ENCODE measurements at regions not wholly inside any gene's neighbourhood (a gene's known extent, or its start where the extent isn't known, plus 50 kb on each side); places are given as distances from the start of the nearest gene placed in this dataset.

GRCh38 chr6:23983735-23984134 lies 142.3 kb upstream of the NRSN1 start:
- Histone ChIP-seq H3K18ac (ENCODE audit: low read depth in 1 of 2, low read length in 2 of 2) (no peak overlapping the region), H3K79me1 (replicated peaks; ENCODE audit: low read length, poor library complexity, severe bottlenecking) (no peaks in the 10 kb centered on the region), H3K9ac (ENCODE audit: low read length) (no peak overlapping the region), H2BK120ac (ENCODE audit: low read depth, low read length) (no peak overlapping the region), H3K27me3 (ENCODE audit: control insufficient read depth in 1 of 2, insufficient read depth in 1 of 2, low read length in 2 of 2) (no peaks in the 10 kb centered on the region), H2BK12ac (ENCODE audit: low read length in 2 of 2) (no peak overlapping the region), H4K91ac (ENCODE audit: low read length) (no peak overlapping the region), H3K4me2 (ENCODE audit: low read length, poor library complexity, severe bottlenecking) (no peak overlapping the region), H3K4me1 (ENCODE audit: control insufficient read depth, insufficient read depth, low read depth, low read length) (no peaks in the 10 kb centered on the region), H2BK5ac (ENCODE audit: low read depth, low read length, poor library complexity, severe bottlenecking) (no peak overlapping the region), H3K36me3 (ENCODE audit: control insufficient read depth in 1 of 2, insufficient read depth in 2 of 2, low read depth in 1 of 2, low read length in 2 of 2) (no peaks in the 10 kb centered on the region), H2AFZ (ENCODE audit: low read depth, low read length) (no peak overlapping the region), H2AK5ac (ENCODE audit: low read length, severe bottlenecking) (no peak overlapping the region), H3K14ac (ENCODE audit: low read length in 2 of 2) (no peak overlapping the region), H3K9me3 (ENCODE audit: control insufficient read depth, low read length) (no peaks in the 10 kb centered on the region), H3K4ac (ENCODE audit: low read depth in 1 of 2, low read length in 2 of 2) (no peak overlapping the region), H3K27ac (ENCODE audit: low read length, poor library complexity, severe bottlenecking) (no peak overlapping the region), H4K8ac (ENCODE audit: low read length) (no peak overlapping the region), H2BK15ac (ENCODE audit: low read depth, poor library complexity, severe bottlenecking) (no peak overlapping the region), H3K23ac (ENCODE audit: low read length in 2 of 2) (no peak overlapping the region), H3K4me3 (ENCODE audit: insufficient read depth in 1 of 2, low read depth in 1 of 2, low read length in 2 of 2) (no peak overlapping the region)
- WGBS, result 45% methylated on average over 2 of the region's 2 CpGs
- DNase-seq, result no peak

- H3K4me1 ChIP-seq (ENCODE audit: control insufficient read depth, insufficient read depth, low read depth, low read length), result no peaks in the 10 kb centered on the region
- DNase-seq, result no peak
- no peak overlapping the region for H3K14ac ChIP-seq (ENCODE audit: low read length in 2 of 2)
- H3K36me3 ChIP-seq (ENCODE audit: control insufficient read depth in 1 of 2, insufficient read depth in 2 of 2, low read depth in 1 of 2, low read length in 2 of 2), result no peaks in the 10 kb centered on the region
- no peak overlapping the region for H2BK12ac ChIP-seq (ENCODE audit: low read length in 2 of 2)
- H3K23ac ChIP-seq (ENCODE audit: low read length in 2 of 2), result no peak overlapping the region
- no peak overlapping the region for H3K18ac ChIP-seq (ENCODE audit: low read depth in 1 of 2, low read length in 2 of 2)
- no peak overlapping the region for H3K9ac ChIP-seq (ENCODE audit: low read length)
- no CpG with 5 or more reads among the region's 4 CpGs for WGBS
- no peak overlapping the region for H2BK5ac ChIP-seq (ENCODE audit: low read depth, low read length, poor library complexity, severe bottlenecking)
- H2AFZ ChIP-seq (ENCODE audit: low read depth, low read length), result no peak overlapping the region
- no peak overlapping the region for H2BK15ac ChIP-seq (ENCODE audit: low read depth, poor library complexity, severe bottlenecking)
- no peaks in the 10 kb centered on the region for H3K9me3 ChIP-seq (ENCODE audit: control insufficient read depth, low read length)
- H3K4ac ChIP-seq (ENCODE audit: low read depth in 1 of 2, low read length in 2 of 2), result no peak overlapping the region
- H3K27me3 ChIP-seq (ENCODE audit: control insufficient read depth in 1 of 2, insufficient read depth in 1 of 2, low read length in 2 of 2), result no peaks in the 10 kb centered on the region
- no peak overlapping the region for H2BK120ac ChIP-seq (ENCODE audit: low read depth, low read length)
- no peak overlapping the region for H4K91ac ChIP-seq (ENCODE audit: low read length)
- H3K4me2 ChIP-seq (ENCODE audit: low read length, poor library complexity, severe bottlenecking), result no peak overlapping the region
- H3K27ac ChIP-seq (ENCODE audit: low read length, poor library complexity, severe bottlenecking), result no peak overlapping the region
- H3K4me3 ChIP-seq (ENCODE audit: insufficient read depth in 1 of 2, low read depth in 1 of 2, low read length in 2 of 2), result no peak overlapping the region
- no peaks in the 10 kb centered on the region for H3K79me1 ChIP-seq (replicated peaks; ENCODE audit: low read length, poor library complexity, severe bottlenecking)
- H2AK5ac ChIP-seq (ENCODE audit: low read length, severe bottlenecking), result no peak overlapping the region
- H4K8ac ChIP-seq (ENCODE audit: low read length), result no peak overlapping the region
These were observed 141.0 kb upstream of the NRSN1 start for GRCh38 chr6:23985015-23985414.

DNA sequence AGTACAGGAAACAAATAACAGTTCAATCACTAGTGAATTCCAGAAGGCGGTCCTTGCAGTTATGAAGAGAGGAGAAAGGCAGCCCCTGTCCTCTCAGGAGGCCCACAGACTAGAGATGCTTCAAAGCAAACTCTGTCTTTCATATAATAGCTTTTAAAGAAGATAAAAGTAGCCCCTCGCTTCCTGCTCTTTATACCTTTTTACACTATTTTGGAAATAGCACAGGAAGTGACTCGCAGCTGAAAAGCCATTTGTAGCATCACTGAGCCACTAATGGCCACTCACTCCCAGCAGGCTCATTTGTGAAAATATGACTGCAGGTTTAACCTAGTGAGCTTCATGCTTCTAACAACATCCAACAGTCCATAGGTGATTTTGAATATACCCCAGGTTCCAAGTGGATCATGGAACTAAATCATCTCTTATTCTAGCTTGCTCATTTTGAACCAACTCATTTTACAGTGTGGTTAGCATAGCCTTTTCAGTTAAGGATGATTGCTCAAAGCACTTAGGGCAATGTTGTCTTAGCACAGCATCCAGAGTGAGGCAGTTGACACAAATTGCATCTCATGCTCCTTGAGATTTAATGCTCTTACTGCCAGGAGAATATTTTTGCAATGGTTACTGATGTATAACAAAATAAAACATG lies 136.0 kb upstream of the NRSN1 start:
- H3K36me3 ChIP-seq (ENCODE audit: control insufficient read depth in 1 of 2, insufficient read depth in 2 of 2, low read depth in 1 of 2, low read length in 2 of 2), result no peaks in the 10 kb centered on the region
- H3K79me1 ChIP-seq (replicated peaks; ENCODE audit: low read length, poor library complexity, severe bottlenecking), result no peaks in the 10 kb centered on the region
- H4K8ac ChIP-seq (ENCODE audit: low read length), result no peak overlapping the region

DNA sequence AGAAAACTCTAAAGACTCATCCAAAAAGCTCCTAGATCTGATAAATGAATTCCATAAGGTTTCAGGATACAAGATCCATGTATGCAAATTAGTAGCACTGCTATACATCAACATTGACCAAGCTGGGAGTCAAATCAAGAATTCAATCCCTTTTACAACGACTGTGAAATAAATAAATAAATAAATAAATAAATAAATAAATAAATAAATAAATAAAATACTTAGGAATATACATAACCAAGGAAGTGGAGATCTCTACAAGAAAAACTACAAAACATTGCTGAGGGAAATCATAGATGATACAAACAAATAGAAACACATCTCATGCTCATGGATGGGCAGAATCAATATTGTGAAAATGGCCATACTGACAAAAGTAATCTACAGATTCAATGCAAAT lies 132.0 kb upstream of the NRSN1 start:
- H2AK5ac ChIP-seq (ENCODE audit: low read length, severe bottlenecking), result no peak overlapping the region
- DNase-seq, result no peak

More for the DNA sequence above, 136.0 kb upstream of the NRSN1 start:
- no peak overlapping the region for H2BK15ac ChIP-seq (ENCODE audit: low read depth, poor library complexity, severe bottlenecking)
- H3K27me3 ChIP-seq (ENCODE audit: control insufficient read depth in 1 of 2, insufficient read depth in 1 of 2, low read length in 2 of 2), result no peaks in the 10 kb centered on the region
- no peak for DNase-seq
- no peak overlapping the region for H2BK12ac ChIP-seq (ENCODE audit: low read length in 2 of 2)
- H3K4ac ChIP-seq (ENCODE audit: low read depth in 1 of 2, low read length in 2 of 2), result no peak overlapping the region
- no peak overlapping the region for H3K14ac ChIP-seq (ENCODE audit: low read length in 2 of 2)
- H3K4me3 ChIP-seq (ENCODE audit: insufficient read depth in 1 of 2, low read depth in 1 of 2, low read length in 2 of 2), result no peak overlapping the region
- H3K18ac ChIP-seq (ENCODE audit: low read depth in 1 of 2, low read length in 2 of 2), result no peak overlapping the region
- H3K9me3 ChIP-seq (ENCODE audit: control insufficient read depth, low read length), result peaks cover 9% of the 10 kb centered on the region
- no peak overlapping the region for H3K27ac ChIP-seq (ENCODE audit: low read length, poor library complexity, severe bottlenecking)
- no peak overlapping the region for H2AK5ac ChIP-seq (ENCODE audit: low read length, severe bottlenecking)
- H2BK5ac ChIP-seq (ENCODE audit: low read depth, low read length, poor library complexity, severe bottlenecking), result no peak overlapping the region
- WGBS, result 60% methylated on average over 3 of the region's 3 CpGs
- H4K91ac ChIP-seq (ENCODE audit: low read length), result no peak overlapping the region
- no peak overlapping the region for H3K9ac ChIP-seq (ENCODE audit: low read length)
- no peak overlapping the region for H2BK120ac ChIP-seq (ENCODE audit: low read depth, low read length)
- no peaks in the 10 kb centered on the region for H3K4me1 ChIP-seq (ENCODE audit: control insufficient read depth, insufficient read depth, low read depth, low read length)
- H3K4me2 ChIP-seq (ENCODE audit: low read length, poor library complexity, severe bottlenecking), result no peak overlapping the region
- no peak overlapping the region for H2AFZ ChIP-seq (ENCODE audit: low read depth, low read length)
- H3K23ac ChIP-seq (ENCODE audit: low read length in 2 of 2), result no peak overlapping the region

More for the DNA sequence above, 132.0 kb upstream of the NRSN1 start:
- Histone ChIP-seq H3K27me3 (ENCODE audit: control insufficient read depth in 1 of 2, insufficient read depth in 1 of 2, low read length in 2 of 2) (no peaks in the 10 kb centered on the region), H3K27ac (ENCODE audit: low read length, poor library complexity, severe bottlenecking) (no peak overlapping the region), H3K9ac (ENCODE audit: low read length) (no peak overlapping the region), H3K23ac (ENCODE audit: low read length in 2 of 2) (no peak overlapping the region), H4K91ac (ENCODE audit: low read length) (no peak overlapping the region), H3K9me3 (ENCODE audit: control insufficient read depth, low read length) (peaks cover 9% of the 10 kb centered on the region), H3K4me3 (ENCODE audit: insufficient read depth in 1 of 2, low read depth in 1 of 2, low read length in 2 of 2) (no peak overlapping the region), H3K4me1 (ENCODE audit: control insufficient read depth, insufficient read depth, low read depth, low read length) (no peaks in the 10 kb centered on the region), H3K18ac (ENCODE audit: low read depth in 1 of 2, low read length in 2 of 2) (no peak overlapping the region), H2BK15ac (ENCODE audit: low read depth, poor library complexity, severe bottlenecking) (no peak overlapping the region), H3K4me2 (ENCODE audit: low read length, poor library complexity, severe bottlenecking) (no peak overlapping the region), H3K14ac (ENCODE audit: low read length in 2 of 2) (no peak overlapping the region), H3K4ac (ENCODE audit: low read depth in 1 of 2, low read length in 2 of 2) (no peak overlapping the region), H2BK120ac (ENCODE audit: low read depth, low read length) (no peak overlapping the region), H2BK12ac (ENCODE audit: low read length in 2 of 2) (no peak overlapping the region), H2BK5ac (ENCODE audit: low read depth, low read length, poor library complexity, severe bottlenecking) (no peak overlapping the region), H3K36me3 (ENCODE audit: control insufficient read depth in 1 of 2, insufficient read depth in 2 of 2, low read depth in 1 of 2, low read length in 2 of 2) (no peaks in the 10 kb centered on the region), H4K8ac (ENCODE audit: low read length) (no peak overlapping the region), H3K79me1 (replicated peaks; ENCODE audit: low read length, poor library complexity, severe bottlenecking) (no peaks in the 10 kb centered on the region), H2AFZ (ENCODE audit: low read depth, low read length) (no peak overlapping the region)
- no CpG with 5 or more reads among the region's 1 CpG for WGBS
